ENCODE measurements at regions not wholly inside any gene's neighbourhood (a gene's known extent, or its start where the extent isn't known, plus 50 kb on each side); places are given as distances from the start of the nearest gene placed in this dataset.
"Not testable (repeated sequence)": the region's sequence is repeated elsewhere in the genome, so short reads cannot be mapped to it uniquely, and the experiment has no call there.

GRCh38 chr4:75169020-75169419 is 236.1 kb downstream of the PARM1 start:
- no peak for FAIRE-seq
- no peaks in the 10 kb centered on the region for H3K27me3 Mint-ChIP-seq (ENCODE audit: low read depth, unreplicated experiment)

GRCh38 chr4:75168548-75168947 is 235.6 kb downstream of the PARM1 start:
- Histone ChIP-seq H2AFZ (ENCODE audit: low read depth, low read length) (no peak overlapping the region), H4K20me1 (ENCODE audit: insufficient read depth, low read length) (no peaks in the 10 kb centered on the region), H3K4me2 (ENCODE audit: low read length) (no peak overlapping the region), H3K4me3 (ENCODE audit: insufficient read depth, low read depth, low read length) (no peak overlapping the region), H3K27ac (ENCODE audit: low read depth, low read length) (no peak overlapping the region), H3K9me3 (ENCODE audit: insufficient read depth, low read depth, low read length) (no peaks in the 10 kb centered on the region), H3K4me1 (ENCODE audit: insufficient read depth, low read length) (no peaks in the 10 kb centered on the region), H3K27me3 (ENCODE audit: insufficient read depth, low read length) (no peaks in the 10 kb centered on the region), H3K79me2 (ENCODE audit: insufficient read depth, low read length) (no peaks in the 10 kb centered on the region), H3K36me3 (ENCODE audit: insufficient read depth, low read length) (no peaks in the 10 kb centered on the region), H3K9ac (ENCODE audit: low read length) (no peak overlapping the region)
- H3K36me3 Mint-ChIP-seq (ENCODE audit: low read depth, unreplicated experiment): no peaks in the 10 kb centered on the region
- H3K27ac Mint-ChIP-seq (ENCODE audit: unreplicated experiment): no peak overlapping the region
- peaks cover 10% of the 10 kb centered on the region for H3K9me3 Mint-ChIP-seq (ENCODE audit: unreplicated experiment)
- FAIRE-seq (no peak), DNase-seq (ENCODE audit: low read depth) (no peak)
- H3K27me3 Mint-ChIP-seq (ENCODE audit: low read depth, unreplicated experiment): no peaks in the 10 kb centered on the region
- peaks cover 4% of the 10 kb centered on the region for H3K4me1 Mint-ChIP-seq (ENCODE audit: low read depth, unreplicated experiment)
- H3K4me3 Mint-ChIP-seq (ENCODE audit: unreplicated experiment): no peak overlapping the region
- no peak for TF ChIP-seq CTCF (IDR thresholded peaks at IDR 0.05; ENCODE audit: insufficient read depth, low read depth, low read length)
- no peak for TF ChIP-seq EZH2 (IDR thresholded peaks at IDR 0.05; ENCODE audit: insufficient read depth, low read length)

More at GRCh38 chr4:75169020-75169419, 236.1 kb downstream of the PARM1 start:
- Histone ChIP-seq H4K20me1 (ENCODE audit: insufficient read depth, low read length) (no peaks in the 10 kb centered on the region), H3K27ac (ENCODE audit: low read depth, low read length) (no peak overlapping the region), H3K4me2 (ENCODE audit: low read length) (no peak overlapping the region), H2AFZ (ENCODE audit: low read depth, low read length) (no peak overlapping the region), H3K4me3 (ENCODE audit: insufficient read depth, low read depth, low read length) (no peak overlapping the region), H3K79me2 (ENCODE audit: insufficient read depth, low read length) (no peaks in the 10 kb centered on the region), H3K36me3 (ENCODE audit: insufficient read depth, low read length) (no peaks in the 10 kb centered on the region), H3K27me3 (ENCODE audit: insufficient read depth, low read length) (no peaks in the 10 kb centered on the region), H3K4me1 (ENCODE audit: insufficient read depth, low read length) (no peaks in the 10 kb centered on the region), H3K9me3 (ENCODE audit: insufficient read depth, low read depth, low read length) (no peaks in the 10 kb centered on the region), H3K9ac (ENCODE audit: low read length) (no peak overlapping the region)
- Mint-ChIP-seq H3K9me3 (ENCODE audit: unreplicated experiment) (peaks cover 10% of the 10 kb centered on the region), H3K36me3 (ENCODE audit: low read depth, unreplicated experiment) (no peaks in the 10 kb centered on the region), H3K4me3 (ENCODE audit: unreplicated experiment) (no peak overlapping the region), H3K27ac (ENCODE audit: unreplicated experiment) (no peak overlapping the region), H3K4me1 (ENCODE audit: low read depth, unreplicated experiment) (peaks cover 4% of the 10 kb centered on the region)
- TF ChIP-seq CTCF (IDR thresholded peaks at IDR 0.05; ENCODE audit: insufficient read depth, low read depth, low read length) (no peak), EZH2 (IDR thresholded peaks at IDR 0.05; ENCODE audit: insufficient read depth, low read length) (no peak)
- no peak for DNase-seq (ENCODE audit: low read depth)

- not testable (repeated sequence) for FAIRE-seq; H3K4me3 Mint-ChIP-seq (ENCODE audit: unreplicated experiment); H4K20me1 ChIP-seq (ENCODE audit: insufficient read depth, low read length); H3K36me3 ChIP-seq (ENCODE audit: insufficient read depth, low read length); H3K9me3 ChIP-seq (ENCODE audit: insufficient read depth, low read depth, low read length); H3K4me3 ChIP-seq (ENCODE audit: insufficient read depth, low read depth, low read length); H3K79me2 ChIP-seq (ENCODE audit: insufficient read depth, low read length); H3K9ac ChIP-seq (ENCODE audit: low read length); H2AFZ ChIP-seq (ENCODE audit: low read depth, low read length); H3K4me2 ChIP-seq (ENCODE audit: low read length); H3K27ac Mint-ChIP-seq (ENCODE audit: unreplicated experiment); H3K4me1 Mint-ChIP-seq (ENCODE audit: low read depth, unreplicated experiment); H3K27me3 Mint-ChIP-seq (ENCODE audit: low read depth, unreplicated experiment); H3K27me3 ChIP-seq (ENCODE audit: insufficient read depth, low read length); H3K36me3 Mint-ChIP-seq (ENCODE audit: low read depth, unreplicated experiment); H3K27ac ChIP-seq (ENCODE audit: low read depth, low read length); DNase-seq (ENCODE audit: low read depth); H3K4me1 ChIP-seq (ENCODE audit: insufficient read depth, low read length)
- peaks cover 10% of the 10 kb centered on the region for H3K9me3 Mint-ChIP-seq (ENCODE audit: unreplicated experiment)
These were observed 232.2 kb downstream of the PARM1 start for GRCh38 chr4:75165100-75165499.

Data from astrocyte (in vitro differentiated cells and primary cell).